ENCODE measurements at regions not wholly inside any gene's neighbourhood (a gene's known extent, or its start where the extent isn't known, plus 50 kb on each side); places are given as distances from the start of the nearest gene placed in this dataset.
"Not testable (repeated sequence)": the region's sequence is repeated elsewhere in the genome, so short reads cannot be mapped to it uniquely, and the experiment has no call there.

DNA sequence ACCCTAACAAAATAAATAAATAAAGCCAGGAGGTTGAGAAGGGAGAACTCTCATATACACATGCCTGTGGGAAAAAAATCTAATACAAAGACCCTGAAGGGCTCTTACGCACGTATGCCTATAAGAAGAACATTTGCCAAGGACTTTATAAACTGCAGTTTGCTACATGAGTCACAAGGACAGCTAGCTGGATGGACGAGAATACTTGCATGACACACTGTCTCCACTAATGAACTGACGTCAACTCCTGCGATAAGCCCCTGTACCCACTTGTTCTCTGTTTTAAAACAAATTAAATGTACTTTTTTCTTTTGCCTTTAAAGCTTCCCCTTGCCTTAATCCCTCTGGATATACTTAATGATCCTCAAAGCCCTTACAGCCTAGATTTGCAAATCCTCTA is 374.6 kb upstream of the GHITM start:
- no peak for DNase-seq
- no peak for TF ChIP-seq CTCF (IDR thresholded peaks at IDR 0.05; ENCODE audit: low read depth, low read length)
- Histone ChIP-seq H3K36me3 (no peaks in the 10 kb centered on the region), H3K27me3 (no peaks in the 10 kb centered on the region), H3K4me1 (no peaks in the 10 kb centered on the region), H3K4me3 (ENCODE audit: low read depth, low read length) (no peak overlapping the region), H3K9me3 (no peaks in the 10 kb centered on the region)

GRCh38 chr10:83765731-83766130 is 373.6 kb upstream of the GHITM start:
- no peak overlapping the region for H3K4me3 ChIP-seq (ENCODE audit: low read depth, low read length)
- no peak for DNase-seq
- H3K36me3 ChIP-seq = no peaks in the 10 kb centered on the region
- H3K9me3 ChIP-seq = no peaks in the 10 kb centered on the region
- no peak for TF ChIP-seq CTCF (IDR thresholded peaks at IDR 0.05; ENCODE audit: low read depth, low read length)
- H3K4me1 ChIP-seq = no peaks in the 10 kb centered on the region
- no peaks in the 10 kb centered on the region for H3K27me3 ChIP-seq

- no peak for DNase-seq
- no peak overlapping the region for H3K4me3 ChIP-seq (ENCODE audit: low read depth, low read length)
- no peaks in the 10 kb centered on the region for H3K9me3 ChIP-seq
- no peaks in the 10 kb centered on the region for H3K4me1 ChIP-seq
- H3K36me3 ChIP-seq = no peaks in the 10 kb centered on the region
- H3K27me3 ChIP-seq = no peaks in the 10 kb centered on the region
- TF ChIP-seq CTCF (IDR thresholded peaks at IDR 0.05; ENCODE audit: low read depth, low read length) = no peak
Measured at GRCh38 chr10:83769281-83769820, 370.0 kb upstream of the GHITM start.

- H3K27me3 ChIP-seq; H3K4me1 ChIP-seq; DNase-seq; H3K4me3 ChIP-seq (ENCODE audit: low read depth, low read length); H3K9me3 ChIP-seq; H3K36me3 ChIP-seq: not testable (repeated sequence)
Measured at GRCh38 chr10:83786701-83787100, 352.6 kb upstream of the GHITM start.

DNA sequence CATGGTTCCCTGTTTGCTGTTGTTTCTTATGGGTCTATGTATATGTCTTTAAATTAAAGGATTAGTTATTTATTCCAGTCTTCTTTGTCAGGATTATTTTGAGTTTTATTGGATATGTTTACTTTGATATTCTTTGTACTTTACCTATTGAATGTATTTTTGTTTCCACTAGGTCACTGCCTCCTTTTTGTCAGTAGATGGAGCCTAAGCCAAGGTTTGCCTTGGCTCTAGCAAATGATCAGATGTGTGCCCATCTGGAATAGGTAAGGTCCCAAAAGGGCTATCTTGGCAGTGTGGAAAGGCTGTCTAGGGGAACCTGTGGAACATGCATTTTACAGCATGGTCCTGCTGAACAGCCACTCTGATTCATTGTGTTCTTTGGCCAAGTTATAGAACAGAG is 337.3 kb upstream of the GHITM start:
- H3K4me3 ChIP-seq (ENCODE audit: low read depth, low read length) = no peak overlapping the region
- TF ChIP-seq CTCF (IDR thresholded peaks at IDR 0.05; ENCODE audit: low read depth, low read length) = peak; percentile 51
- peaks cover 3% of the 10 kb centered on the region; the same call in 1 of the 2 replicates for H3K4me1 ChIP-seq
- H3K9me3 ChIP-seq = no peaks in the 10 kb centered on the region
- no peaks in the 10 kb centered on the region for H3K27me3 ChIP-seq
- no peak for DNase-seq
- H3K36me3 ChIP-seq = no peaks in the 10 kb centered on the region

GRCh38 chr10:83806717-83807116 is 332.6 kb upstream of the GHITM start:
- no peak overlapping the region for H3K4me3 ChIP-seq (ENCODE audit: low read depth, low read length)
- no peaks in the 10 kb centered on the region for H3K9me3 ChIP-seq
- peaks cover 3% of the 10 kb centered on the region; the same call in 1 of the 2 replicates for H3K4me1 ChIP-seq
- no peaks in the 10 kb centered on the region for H3K27me3 ChIP-seq
- no peaks in the 10 kb centered on the region for H3K36me3 ChIP-seq
- no peak for TF ChIP-seq CTCF (IDR thresholded peaks at IDR 0.05; ENCODE audit: low read depth, low read length)
- DNase-seq = peak; percentile 62

DNA sequence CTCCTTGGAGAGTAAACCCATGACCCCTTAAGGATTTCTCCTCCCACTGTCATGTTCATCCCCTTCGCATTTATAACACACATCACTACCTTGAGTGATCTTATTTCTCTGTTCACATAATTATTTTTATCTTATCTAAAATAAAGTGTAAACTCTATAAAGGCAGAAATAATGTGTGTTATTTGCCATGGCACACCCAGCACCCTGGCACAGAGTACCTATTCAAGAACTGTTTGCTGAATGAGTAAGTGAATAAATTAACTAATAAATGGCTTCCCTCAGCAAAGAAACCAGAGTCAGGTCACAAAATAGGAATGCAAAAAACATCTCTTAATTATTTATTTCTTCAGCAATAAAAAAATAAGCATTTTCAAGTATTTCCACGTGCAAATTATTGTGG is 330.3 kb upstream of the GHITM start:
- Histone ChIP-seq H3K9me3 (no peaks in the 10 kb centered on the region), H3K4me3 (ENCODE audit: low read depth, low read length) (no peak overlapping the region), H3K4me1 (peaks cover 3% of the 10 kb centered on the region; the same call in 1 of the 2 replicates), H3K27me3 (no peaks in the 10 kb centered on the region), H3K36me3 (no peaks in the 10 kb centered on the region)
- DNase-seq = no peak
- TF ChIP-seq CTCF (IDR thresholded peaks at IDR 0.05; ENCODE audit: low read depth, low read length) = no peak

All from BE2C (cell line).